Mammary epithelial cell (primary cell): ENCODE measurements at regions not wholly inside any gene's neighbourhood (a gene's known extent, or its start where the extent isn't known, plus 50 kb on each side); places are given as distances from the start of the nearest gene placed in this dataset.

Source experiments
- CTCF ChIP-seq, 2 donors: IDR thresholded peaks in 1 of 2; conservative IDR thresholded peaks in 1 of 2; 2 replicates each; pipeline ENCODE4 v1.5.1; 2011 to 2012; ENCODE audit warnings: inconsistent platforms in 2 of 2, low read length in 2 of 2, mild to moderate bottlenecking in 2 of 2, control low read depth in 1 of 2, low read depth in 1 of 2; ENCODE audit not compliant: insufficient read depth in 1 of 2; ENCODE audit errors: extremely low read depth in 1 of 2
- EZH2 ChIP-seq: IDR thresholded peaks from 2 replicates; pipeline ENCODE4 v1.6.1; 2012; ENCODE audit warnings: low read length, inconsistent platforms, borderline replicate concordance

- no peak for TF ChIP-seq CTCF (conservative IDR thresholded peaks at IDR 0.05 in 1 of 2, IDR thresholded peaks at IDR 0.05 in 1 of 2; ENCODE audit: extremely low read depth in 1 of 2, insufficient read depth in 1 of 2, low read depth in 1 of 2, low read length in 2 of 2)
- no peak for TF ChIP-seq EZH2
Measured at GRCh38 chr4:54482529-54483200, 175.1 kb upstream of the KIT start.
